HT-29 (cell line): ENCODE measurements at regions not wholly inside any gene's neighbourhood (a gene's known extent, or its start where the extent isn't known, plus 50 kb on each side); places are given as distances from the start of the nearest gene placed in this dataset.

ENCODE experiments used
- DNase-seq: peaks from one replicate; pipeline ENCODE4 v3.0.0-alpha.2; 2015; ENCODE audit warnings: low spot score

GRCh38 chr5:54927097-54927746 lies 58.2 kb downstream of the ESM1 start:
- DNase-seq, result no peak

GRCh38 chr5:54924487-54924886 lies 60.9 kb downstream of the ESM1 start:
- no peak for DNase-seq

- no peak for DNase-seq
Measured at GRCh38 chr5:54917323-54917722, 68.1 kb downstream of the ESM1 start.

GRCh38 chr5:54915466-54916027 lies 69.8 kb downstream of the ESM1 start:
- DNase-seq, result no peak

GRCh38 chr5:54912021-54912420 lies 73.4 kb downstream of the ESM1 start:
- no peak for DNase-seq

- DNase-seq, result no peak
Measured at GRCh38 chr5:54909911-54910870, 75.2 kb downstream of the ESM1 start.

GRCh38 chr5:54908774-54909525 lies 76.4 kb downstream of the ESM1 start:
- DNase-seq, result no peak

GRCh38 chr5:54905942-54906537 lies 79.4 kb downstream of the ESM1 start:
- peak; percentile 76 for DNase-seq

GRCh38 chr5:54905246-54905795 lies 80.1 kb downstream of the ESM1 start:
- DNase-seq, result no peak

- DNase-seq, result peak; percentile 26
Measured at GRCh38 chr5:54904425-54904824, 81.0 kb downstream of the ESM1 start.

GRCh38 chr5:54902791-54903473 lies 82.5 kb downstream of the ESM1 start:
- no peak for DNase-seq

- no peak for DNase-seq
Measured at GRCh38 chr5:54900984-54901725, 84.2 kb downstream of the ESM1 start.

GRCh38 chr5:54897001-54897400 lies 88.4 kb downstream of the ESM1 start:
- no peak for DNase-seq

GRCh38 chr5:54895816-54896341 lies 89.5 kb downstream of the ESM1 start:
- DNase-seq, result peak; percentile 49

GRCh38 chr5:54894957-54895815 lies 90.2 kb downstream of the ESM1 start:
- no peak for DNase-seq

- DNase-seq, result peak; percentile 9
Measured at GRCh38 chr5:54889826-54890225, 95.6 kb downstream of the ESM1 start.

- DNase-seq, result no peak
Measured at GRCh38 chr5:54887663-54888062, 97.7 kb downstream of the ESM1 start.

GRCh38 chr5:54886866-54887265 lies 98.5 kb downstream of the ESM1 start:
- DNase-seq, result no peak

GRCh38 chr5:54885636-54886035 lies 99.8 kb downstream of the ESM1 start:
- DNase-seq, result no peak
